CD14-positive monocyte (primary cell): ENCODE measurements at regions not wholly inside any gene's neighbourhood (a gene's known extent, or its start where the extent isn't known, plus 50 kb on each side); places are given as distances from the start of the nearest gene placed in this dataset.

Experiments
- DNase-seq, 3 donors: peaks; one replicate each; pipeline ENCODE4 v3.0.0-alpha.2; 2011 to 2022
- H2AFZ ChIP-seq: 2 replicates; pipeline ENCODE4 v1.6.0; 2012; ENCODE audit warnings: mild to moderate bottlenecking, low read depth, low read length, inconsistent platforms; ENCODE audit not compliant: insufficient read depth, poor library complexity, severe bottlenecking
- H3K27ac ChIP-seq, 2 donors: 1 replicate in 1 of 2; 2 replicates in 1 of 2; pipeline ENCODE4 v1.5.1; 2012 to 2013; ENCODE audit warnings: low read length in 2 of 2, control low read depth in 1 of 2, inconsistent platforms in 1 of 2, low read depth in 1 of 2, mild to moderate bottlenecking in 1 of 2
- H3K27me3 ChIP-seq, 2 donors: one replicate each; pipeline versions ENCODE4 v1.6.0 to v1.6.1; 2011 to 2013; ENCODE audit warnings: low read length in 2 of 2; ENCODE audit not compliant: control insufficient read depth in 2 of 2, insufficient read depth in 2 of 2
- H3K36me3 ChIP-seq, 2 donors: replicated peaks in 1 of 2; 1 replicate in 1 of 2; 2 replicates in 1 of 2; pipeline versions ENCODE4 v1.5.1 to v1.6.1; 2012 to 2013; ENCODE audit warnings: low read length in 2 of 2, control low read depth in 1 of 2, inconsistent platforms in 1 of 2, mild to moderate bottlenecking in 1 of 2; ENCODE audit not compliant: insufficient read depth in 2 of 2, control insufficient read depth in 1 of 2
- H3K4me1 ChIP-seq, 2 donors: 1 replicate in 1 of 2; 2 replicates in 1 of 2; pipeline versions ENCODE4 v1.5.1 to v1.6.1; 2012 to 2013; ENCODE audit warnings: low read length in 2 of 2, control low read depth in 1 of 2, inconsistent platforms in 1 of 2, mild to moderate bottlenecking in 1 of 2, moderate library complexity in 1 of 2; ENCODE audit not compliant: insufficient read depth in 2 of 2, control insufficient read depth in 1 of 2
- H3K4me2 ChIP-seq: replicated peaks from 2 replicates; pipeline ENCODE3; 2012; ENCODE audit warnings: low read length, moderate library complexity, mild to moderate bottlenecking; ENCODE audit not compliant: poor library complexity, severe bottlenecking; ENCODE audit errors: extremely low read depth
- H3K4me3 ChIP-seq, 3 experiments: fragments of 200-600 bp in 1 of 3; sonication (generic) in 1 of 3; replicated peaks in 1 of 3; 1 replicate in 2 of 3; 2 replicates in 1 of 3; pipeline ENCODE4 v1.5.1; 2011 to 2013; ENCODE audit warnings: low read length in 3 of 3, mild to moderate bottlenecking in 3 of 3, control low read depth in 2 of 3, low read depth in 2 of 3, inconsistent platforms in 1 of 3, moderate library complexity in 1 of 3
- H3K79me2 ChIP-seq: 2 replicates; pipeline ENCODE4 v1.6.0; 2012; ENCODE audit warnings: mild to moderate bottlenecking, control low read depth, inconsistent platforms, low read length, moderate library complexity; ENCODE audit not compliant: insufficient read depth
- H3K9ac ChIP-seq: 2 replicates; pipeline ENCODE4 v1.6.0; 2017; ENCODE audit warnings: low read length, mild to moderate bottlenecking; ENCODE audit not compliant: insufficient read depth, poor library complexity, severe bottlenecking
- H3K9me3 ChIP-seq, 2 donors: replicated peaks in 1 of 2; 1 replicate in 1 of 2; 2 replicates in 1 of 2; pipeline versions ENCODE4 v1.5.1 to v1.6.1; 2012 to 2013; ENCODE audit warnings: low read length in 2 of 2, control low read depth in 1 of 2; ENCODE audit not compliant: control insufficient read depth in 1 of 2, insufficient read depth in 1 of 2
- H4K20me1 ChIP-seq: 2 replicates; pipeline ENCODE4 v1.6.0; 2012; ENCODE audit warnings: mild to moderate bottlenecking, low read length, control low read depth, moderate library complexity; ENCODE audit not compliant: insufficient read depth
- H3K27ac Mint-ChIP-seq, 7 donors: one replicate each; pipeline ENCODE4 v1.8.0; 2020; ENCODE audit warnings: mild to moderate bottlenecking in 7 of 7, mixed read lengths in 7 of 7, moderate library complexity in 6 of 7, inconsistent platforms in 2 of 7
- H3K27me3 Mint-ChIP-seq, 3 donors: one replicate each; pipeline ENCODE4 v1.8.0; 2021 to 2022; ENCODE audit warnings: low read depth in 3 of 3, mild to moderate bottlenecking in 3 of 3, mixed read lengths in 3 of 3, moderate library complexity in 3 of 3, inconsistent platforms in 1 of 3
- H3K36me3 Mint-ChIP-seq, 2 donors: one replicate each; pipeline ENCODE4 v1.8.0; 2020; ENCODE audit warnings: mixed read lengths in 2 of 2, inconsistent platforms in 1 of 2, mild to moderate bottlenecking in 1 of 2
- H3K4me1 Mint-ChIP-seq: one replicate; pipeline ENCODE4 v1.8.0; 2020; ENCODE audit warnings: mild to moderate bottlenecking, mixed read lengths
- H3K4me3 Mint-ChIP-seq, 2 donors: one replicate each; pipeline ENCODE4 v1.8.0; 2020; ENCODE audit warnings: mild to moderate bottlenecking in 2 of 2, mixed read lengths in 2 of 2, moderate library complexity in 1 of 2
- H3K9me3 Mint-ChIP-seq, 7 donors: one replicate each; pipeline ENCODE4 v1.8.0; 2020 to 2022; ENCODE audit warnings: mixed read lengths in 7 of 7, mild to moderate bottlenecking in 6 of 7, moderate library complexity in 6 of 7, inconsistent platforms in 2 of 7
- WGBS: methylation state at CpG from one replicate; pipeline ENCODE4 v1.1.5; 2013; ENCODE audit warnings: missing lambda C conversion rate; ENCODE audit not compliant: insufficient coverage; 5-methylcytosine and 5-hydroxymethylcytosine counted together
- intact Hi-C, 2 donors: fragments of 100-400 bp; cut with micrococcal nuclease; formaldehyde crosslinking; loops; one replicate each; pipeline versions ENCODE4 v1.15.0 to v1.15.1; 2023
- TF ChIP-seq, protein P1 (sequence below): fragments of 200-600 bp; IDR thresholded peaks from one replicate; pipeline ENCODE4 v1.8.0; 2022; ENCODE audit warnings: antibody characterized with exemption, mild to moderate bottlenecking

DNA sequence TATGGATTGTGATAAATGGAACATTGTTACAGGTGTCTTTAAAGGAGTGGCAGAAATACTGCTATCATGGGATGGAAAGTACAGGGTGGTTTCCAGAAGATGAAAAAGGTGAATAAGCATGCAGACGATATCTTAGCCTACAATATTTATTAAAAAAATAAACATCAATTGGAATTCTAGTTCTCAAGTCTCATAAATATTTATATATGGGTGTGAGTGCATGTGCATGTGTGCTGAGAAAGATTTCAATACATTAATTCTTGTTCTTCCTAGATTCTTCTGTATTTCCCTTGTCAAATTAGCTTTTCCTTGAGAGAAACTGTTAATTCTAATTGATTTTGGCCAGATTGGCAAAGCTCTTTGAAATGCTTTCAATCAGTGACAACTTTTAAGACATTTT is 618.2 kb downstream of the METTL15 start:
- Histone ChIP-seq H3K4me2 (no peak overlapping the region), H3K9me3 (peaks cover 0 to 5% of the 10 kb centered on the region in 2 donors), H3K36me3 (no peaks in the 10 kb centered on the region), H3K27me3 (no peaks in the 10 kb centered on the region), H3K9ac (no peak overlapping the region), H3K4me1 (no peaks in the 10 kb centered on the region), H3K79me2 (no peaks in the 10 kb centered on the region), H3K27ac (no peak overlapping the region), H3K4me3 (no peak overlapping the region), H2AFZ (no peak overlapping the region), H4K20me1 (no peaks in the 10 kb centered on the region)
- Mint-ChIP-seq H3K4me3 (no peak overlapping the region), H3K27ac (no peak overlapping the region), H3K36me3 (no peaks in the 10 kb centered on the region), H3K9me3 (peaks cover 0 to 2% (median 0%) of the 10 kb centered on the region in 7 donors), H3K4me1 (no peaks in the 10 kb centered on the region), H3K27me3 (peaks cover 0 to 3% (median 0%) of the 10 kb centered on the region in 3 donors)
- no peak for DNase-seq
- intact Hi-C loops = no loop called here
- TF ChIP-seq, protein P1, sequence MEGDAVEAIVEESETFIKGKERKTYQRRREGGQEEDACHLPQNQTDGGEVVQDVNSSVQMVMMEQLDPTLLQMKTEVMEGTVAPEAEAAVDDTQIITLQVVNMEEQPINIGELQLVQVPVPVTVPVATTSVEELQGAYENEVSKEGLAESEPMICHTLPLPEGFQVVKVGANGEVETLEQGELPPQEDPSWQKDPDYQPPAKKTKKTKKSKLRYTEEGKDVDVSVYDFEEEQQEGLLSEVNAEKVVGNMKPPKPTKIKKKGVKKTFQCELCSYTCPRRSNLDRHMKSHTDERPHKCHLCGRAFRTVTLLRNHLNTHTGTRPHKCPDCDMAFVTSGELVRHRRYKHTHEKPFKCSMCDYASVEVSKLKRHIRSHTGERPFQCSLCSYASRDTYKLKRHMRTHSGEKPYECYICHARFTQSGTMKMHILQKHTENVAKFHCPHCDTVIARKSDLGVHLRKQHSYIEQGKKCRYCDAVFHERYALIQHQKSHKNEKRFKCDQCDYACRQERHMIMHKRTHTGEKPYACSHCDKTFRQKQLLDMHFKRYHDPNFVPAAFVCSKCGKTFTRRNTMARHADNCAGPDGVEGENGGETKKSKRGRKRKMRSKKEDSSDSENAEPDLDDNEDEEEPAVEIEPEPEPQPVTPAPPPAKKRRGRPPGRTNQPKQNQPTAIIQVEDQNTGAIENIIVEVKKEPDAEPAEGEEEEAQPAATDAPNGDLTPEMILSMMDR = no peak
- no CpG with 5 or more reads among the region's 1 CpG for WGBS

DNA sequence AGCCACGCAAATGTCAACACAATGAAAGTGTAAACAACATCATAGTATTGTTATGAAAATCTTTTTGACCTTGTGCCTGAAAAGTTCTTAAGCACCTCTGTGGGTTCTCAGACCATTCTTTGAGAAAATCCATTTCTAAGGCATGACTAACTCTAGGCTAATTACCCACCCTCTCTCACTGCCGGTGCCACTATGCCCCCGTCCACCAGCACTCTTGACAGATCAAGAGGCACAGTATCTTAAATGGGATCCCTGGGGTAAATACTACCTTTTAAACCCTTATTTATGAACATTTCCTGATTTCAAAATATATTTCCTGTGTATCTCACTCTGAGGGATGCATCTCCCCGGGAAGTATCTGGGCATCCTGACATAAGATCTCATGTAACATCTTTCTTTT is 607.5 kb downstream of the METTL15 start:
- H3K79me2 ChIP-seq = no peaks in the 10 kb centered on the region
- H3K4me1 ChIP-seq = no peaks in the 10 kb centered on the region
- H3K4me3 ChIP-seq = no peak overlapping the region
- DNase-seq = no peak
- 100% methylated on average over 1 of the region's 4 CpGs for WGBS
- H3K36me3 ChIP-seq = no peaks in the 10 kb centered on the region
- H3K4me2 ChIP-seq = no peak overlapping the region
- H2AFZ ChIP-seq = no peak overlapping the region
- no peak overlapping the region for H3K9ac ChIP-seq
- intact Hi-C loops = no loop called here
- H3K4me3 Mint-ChIP-seq = no peak overlapping the region
- H3K36me3 Mint-ChIP-seq = no peaks in the 10 kb centered on the region
- H3K27ac ChIP-seq = no peak overlapping the region
- no peak overlapping the region for H3K27ac Mint-ChIP-seq
- no peaks in the 10 kb centered on the region for H3K9me3 Mint-ChIP-seq
- TF ChIP-seq, protein P1 = no peak
- H3K27me3 ChIP-seq = no peaks in the 10 kb centered on the region
- no peaks in the 10 kb centered on the region for H3K27me3 Mint-ChIP-seq
- no peaks in the 10 kb centered on the region for H4K20me1 ChIP-seq
- H3K9me3 ChIP-seq = no peaks in the 10 kb centered on the region
- no peaks in the 10 kb centered on the region for H3K4me1 Mint-ChIP-seq
